Muscle of leg (tissue), 3 donors: ENCODE measurements at regions not wholly inside any gene's neighbourhood (a gene's known extent, or its start where the extent isn't known, plus 50 kb on each side); places are given as distances from the start of the nearest gene placed in this dataset.

Experiments
- DNase-seq: peaks from one replicate; pipeline ENCODE4 v3.0.0; 2013
- H3K27ac ChIP-seq: one replicate; pipeline ENCODE4 v1.5.1; 2013; ENCODE audit warnings: mild to moderate bottlenecking, low read length, control low read depth
- H3K27me3 ChIP-seq: one replicate; pipeline ENCODE4 v1.6.1; 2013; ENCODE audit warnings: low read length; ENCODE audit not compliant: control insufficient read depth, insufficient read depth
- H3K36me3 ChIP-seq: one replicate; pipeline ENCODE4 v1.6.1; 2013; ENCODE audit warnings: low read length; ENCODE audit not compliant: control insufficient read depth, insufficient read depth
- H3K4me1 ChIP-seq: one replicate; pipeline ENCODE4 v1.6.1; 2013; ENCODE audit warnings: low read length; ENCODE audit not compliant: control insufficient read depth, insufficient read depth
- H3K4me3 ChIP-seq: one replicate; pipeline ENCODE4 v1.5.1; 2013; ENCODE audit warnings: low read length, control low read depth
- H3K9me3 ChIP-seq: replicated peaks from 2 replicates; pipeline ENCODE4 v1.6.1; 2013; ENCODE audit warnings: low read depth, low read length; ENCODE audit not compliant: control insufficient read depth
- WGBS: methylation state at CpG from one replicate; pipeline ENCODE4 v1.1.5; 2013; ENCODE audit warnings: missing lambda C conversion rate; ENCODE audit not compliant: insufficient coverage; 5-methylcytosine and 5-hydroxymethylcytosine counted together

GRCh38 chr14:54335569-54336155 is 61.1 kb upstream of the CDKN3 start:
- no peak for DNase-seq
- WGBS: no CpG with 5 or more reads among the region's 2 CpGs

GRCh38 chr14:54337314-54337713 is 59.5 kb upstream of the CDKN3 start:
- WGBS: 80% methylated on average over 1 of the region's 10 CpGs
- no peak for DNase-seq
- Histone ChIP-seq H3K9me3 (no peaks in the 10 kb centered on the region), H3K4me1 (no peaks in the 10 kb centered on the region), H3K27me3 (no peaks in the 10 kb centered on the region), H3K36me3 (no peaks in the 10 kb centered on the region), H3K27ac (no peak overlapping the region), H3K4me3 (no peak overlapping the region)

More at GRCh38 chr14:54335569-54336155, 61.1 kb upstream of the CDKN3 start:
- H3K9me3 ChIP-seq: no peaks in the 10 kb centered on the region
- no peak overlapping the region for H3K27ac ChIP-seq
- no peaks in the 10 kb centered on the region for H3K4me1 ChIP-seq
- H3K36me3 ChIP-seq: no peaks in the 10 kb centered on the region
- no peak overlapping the region for H3K4me3 ChIP-seq
- no peaks in the 10 kb centered on the region for H3K27me3 ChIP-seq

- peak; percentile 61 for DNase-seq
- Histone ChIP-seq H3K4me1 (peaks cover 7% of the 10 kb centered on the region), H3K27me3 (no peaks in the 10 kb centered on the region), H3K36me3 (no peaks in the 10 kb centered on the region), H3K27ac (no peak overlapping the region), H3K9me3 (no peaks in the 10 kb centered on the region), H3K4me3 (no peak overlapping the region)
- 76% methylated on average over 2 of the region's 6 CpGs for WGBS
Observed at GRCh38 chr14:54338696-54339317, 58.0 kb upstream of the CDKN3 start.

- H3K4me3 ChIP-seq: no peak overlapping the region
- no peak overlapping the region for H3K27ac ChIP-seq
- 60% methylated on average over 1 of the region's 2 CpGs for WGBS
- H3K27me3 ChIP-seq: no peaks in the 10 kb centered on the region
- no peaks in the 10 kb centered on the region for H3K36me3 ChIP-seq
- H3K9me3 ChIP-seq: no peaks in the 10 kb centered on the region
- peaks cover 14% of the 10 kb centered on the region for H3K4me1 ChIP-seq
- no peak for DNase-seq
Observed at GRCh38 chr14:54339771-54340170, 57.0 kb upstream of the CDKN3 start.

- Histone ChIP-seq H3K4me3 (no peak overlapping the region), H3K4me1 (peaks cover 14% of the 10 kb centered on the region), H3K27ac (no peak overlapping the region), H3K36me3 (no peaks in the 10 kb centered on the region), H3K27me3 (no peaks in the 10 kb centered on the region), H3K9me3 (no peaks in the 10 kb centered on the region)
- no CpG with 5 or more reads among the region's 3 CpGs for WGBS
- no peak for DNase-seq
Observed at GRCh38 chr14:54342806-54343205, 54.0 kb upstream of the CDKN3 start.

GRCh38 chr14:54343272-54344121 is 53.3 kb upstream of the CDKN3 start:
- Histone ChIP-seq H3K27ac (peak overlapping the region; percentile 6), H3K4me1 (peaks cover 15% of the 10 kb centered on the region), H3K4me3 (no peak overlapping the region), H3K36me3 (no peaks in the 10 kb centered on the region), H3K27me3 (no peaks in the 10 kb centered on the region), H3K9me3 (no peaks in the 10 kb centered on the region)
- WGBS: 68% methylated on average over 10 of the region's 18 CpGs
- DNase-seq: peak; percentile 68

- Histone ChIP-seq H3K27me3 (no peaks in the 10 kb centered on the region), H3K9me3 (no peaks in the 10 kb centered on the region), H3K4me3 (no peak overlapping the region), H3K27ac (no peak overlapping the region), H3K4me1 (peaks cover 25% of the 10 kb centered on the region), H3K36me3 (no peaks in the 10 kb centered on the region)
- DNase-seq: no peak
- 54% methylated on average over 6 of the region's 6 CpGs for WGBS
Observed at GRCh38 chr14:54344445-54344844, 52.4 kb upstream of the CDKN3 start.

- H3K27me3 ChIP-seq: no peaks in the 10 kb centered on the region
- no peak for DNase-seq
- H3K4me3 ChIP-seq: no peak overlapping the region
- H3K9me3 ChIP-seq: peaks cover 2% of the 10 kb centered on the region
- H3K27ac ChIP-seq: no peak overlapping the region
- H3K4me1 ChIP-seq: peaks cover 32% of the 10 kb centered on the region
- no peaks in the 10 kb centered on the region for H3K36me3 ChIP-seq
- WGBS: 92% methylated on average over 5 of the region's 5 CpGs
Observed at GRCh38 chr14:54346257-54346656, 50.5 kb upstream of the CDKN3 start.
